ENCODE measurements at regions not wholly inside any gene's neighbourhood (a gene's known extent, or its start where the extent isn't known, plus 50 kb on each side); places are given as distances from the start of the nearest gene placed in this dataset.
"Not testable (repeated sequence)": the region's sequence is repeated elsewhere in the genome, so short reads cannot be mapped to it uniquely, and the experiment has no call there.

- no peak for DNase-seq
Measured at GRCh38 chr9:78676009-78676408, 379.1 kb downstream of the PSAT1 start.

DNA sequence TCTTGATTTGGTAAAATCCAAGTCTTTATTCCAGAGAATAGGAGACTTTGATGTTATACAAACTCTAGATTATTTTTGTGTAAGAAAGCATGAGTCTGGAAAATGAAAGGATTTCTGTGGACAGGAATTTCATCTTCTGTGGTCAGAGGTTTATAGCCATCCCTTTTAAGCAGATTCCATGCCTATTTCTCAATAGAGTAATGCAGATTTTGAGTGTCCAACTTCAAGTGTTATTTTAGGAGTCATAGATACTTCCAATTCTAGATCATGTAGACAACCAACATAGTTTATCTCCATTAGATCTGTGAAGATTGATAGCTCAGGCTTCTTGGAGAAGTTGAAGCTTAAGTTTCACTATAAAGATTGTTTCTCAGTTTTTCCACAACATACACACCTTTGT lies 379.7 kb downstream of the PSAT1 start:
- no peak for DNase-seq

DNA sequence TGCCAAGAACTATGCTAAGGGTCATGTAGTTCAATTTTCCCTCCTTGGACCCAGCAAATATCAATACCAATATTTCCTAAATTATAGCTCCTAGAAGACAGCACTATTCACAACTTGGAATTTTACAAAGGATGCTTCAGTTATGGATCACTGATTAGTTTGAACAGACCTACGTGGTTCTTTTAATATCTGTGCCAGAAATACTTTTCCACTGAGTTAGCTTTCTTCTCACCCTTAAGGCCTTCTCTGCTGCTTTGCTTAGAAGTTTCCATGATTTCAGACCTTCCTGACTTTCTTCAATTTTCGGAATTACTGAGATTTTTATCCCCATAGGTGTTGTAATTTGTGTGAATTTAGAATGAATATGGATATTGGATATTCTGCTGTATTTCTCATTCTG lies 380.4 kb downstream of the PSAT1 start:
- DNase-seq, result no peak

- DNase-seq, result no peak
Measured at GRCh38 chr9:78678877-78679276, 382.0 kb downstream of the PSAT1 start.

DNA sequence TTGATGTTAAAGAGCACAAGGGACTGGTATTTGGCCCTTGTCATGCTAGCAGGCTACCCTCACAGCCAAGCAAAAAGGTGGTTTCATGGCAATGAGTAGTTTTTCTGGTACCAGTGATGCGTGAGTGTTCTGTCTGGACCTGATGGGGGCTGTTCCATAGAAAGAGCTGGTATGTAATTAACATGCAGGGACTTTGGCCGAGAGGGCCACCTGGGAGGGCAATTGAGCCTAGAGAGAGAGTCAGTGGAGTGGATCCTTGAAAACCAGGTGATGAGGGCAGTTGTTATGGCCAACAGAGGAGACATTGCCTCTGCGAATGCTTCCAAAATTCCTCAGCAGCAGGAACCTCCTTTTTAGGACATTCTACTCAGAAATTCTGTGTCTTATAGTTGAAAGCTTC lies 383.3 kb downstream of the PSAT1 start:
- no peak for DNase-seq

DNA sequence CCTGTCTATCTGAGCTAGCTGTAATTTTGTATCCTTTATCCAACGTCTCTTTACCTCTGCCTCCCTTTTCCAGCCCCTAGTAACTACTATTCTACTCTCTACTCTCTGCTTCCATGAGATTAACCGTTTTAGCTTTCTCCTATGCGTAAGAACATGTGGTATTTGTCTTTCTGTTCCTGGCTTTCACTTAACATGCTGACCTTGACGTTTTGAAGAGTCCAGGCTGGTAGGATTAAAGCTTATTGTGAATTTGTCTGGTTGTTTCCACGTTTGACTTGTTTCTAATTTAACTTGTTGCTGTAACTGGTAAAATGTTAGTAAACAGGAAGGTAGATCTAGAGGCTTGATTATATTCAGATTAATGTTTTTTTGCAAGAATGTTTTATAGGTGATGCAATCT lies 385.3 kb downstream of the PSAT1 start:
- DNase-seq, result no peak

- DNase-seq, result no peak
Measured at GRCh38 chr9:78685471-78685870, 388.5 kb downstream of the PSAT1 start.

DNA sequence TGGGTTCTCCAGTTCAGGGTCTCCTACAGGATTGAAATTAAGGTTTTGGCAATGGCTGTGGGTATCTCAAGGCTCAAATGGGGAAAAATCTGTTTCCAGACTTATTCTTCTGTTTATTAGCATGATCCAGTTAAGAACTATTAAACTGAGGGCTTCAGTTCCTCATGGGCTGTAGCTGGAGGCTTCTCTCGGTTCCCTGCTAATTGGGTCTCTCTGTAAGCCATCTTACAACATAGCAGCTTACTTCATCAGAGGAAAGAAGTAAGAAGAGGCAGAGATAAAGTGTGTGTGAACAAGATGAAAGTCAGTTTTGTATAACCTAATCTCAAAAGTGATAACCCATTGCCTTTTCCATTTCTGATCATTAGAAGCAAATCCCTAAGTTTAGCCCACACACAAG lies 391.9 kb downstream of the PSAT1 start:
- no peak for DNase-seq

DNA sequence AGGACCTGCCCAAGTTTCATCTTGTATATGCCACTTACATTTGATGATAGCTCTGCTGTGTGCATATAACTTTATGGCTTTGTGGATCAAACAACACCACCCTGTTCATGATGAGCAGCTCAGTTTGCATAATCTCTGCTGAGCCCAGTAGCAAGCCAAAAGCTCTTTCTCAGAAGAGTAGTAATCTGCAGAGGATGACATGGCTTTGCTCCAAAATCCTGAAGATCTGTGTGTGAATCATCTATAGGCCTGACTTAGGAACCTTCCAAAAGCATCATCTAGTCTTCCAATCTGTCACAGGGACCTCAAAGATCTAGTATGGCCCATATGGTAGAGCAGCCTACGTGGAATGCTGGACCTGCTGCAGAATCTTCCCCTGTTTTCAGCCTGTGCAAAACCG lies 394.6 kb downstream of the PSAT1 start:
- DNase-seq, result no peak

DNA sequence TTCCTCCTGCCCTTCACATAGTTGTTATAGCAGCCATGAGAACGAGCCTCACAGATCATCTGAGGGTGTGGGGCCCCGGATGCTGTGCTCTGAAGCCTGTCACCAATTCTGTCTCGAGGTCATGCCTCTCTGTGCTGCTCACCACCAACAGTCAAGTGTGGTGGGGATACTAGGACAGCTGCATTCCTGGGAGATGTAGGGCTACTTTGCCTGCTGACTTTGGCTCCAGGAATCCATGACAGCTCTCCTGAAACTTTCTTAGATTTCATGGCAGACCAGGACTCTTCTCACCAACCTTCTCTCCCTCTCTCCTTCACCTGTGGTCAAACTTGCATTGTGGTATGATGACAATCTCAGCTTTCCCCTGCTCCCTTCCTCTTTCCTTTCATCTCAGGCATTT lies 395.9 kb downstream of the PSAT1 start:
- no peak for DNase-seq

DNA sequence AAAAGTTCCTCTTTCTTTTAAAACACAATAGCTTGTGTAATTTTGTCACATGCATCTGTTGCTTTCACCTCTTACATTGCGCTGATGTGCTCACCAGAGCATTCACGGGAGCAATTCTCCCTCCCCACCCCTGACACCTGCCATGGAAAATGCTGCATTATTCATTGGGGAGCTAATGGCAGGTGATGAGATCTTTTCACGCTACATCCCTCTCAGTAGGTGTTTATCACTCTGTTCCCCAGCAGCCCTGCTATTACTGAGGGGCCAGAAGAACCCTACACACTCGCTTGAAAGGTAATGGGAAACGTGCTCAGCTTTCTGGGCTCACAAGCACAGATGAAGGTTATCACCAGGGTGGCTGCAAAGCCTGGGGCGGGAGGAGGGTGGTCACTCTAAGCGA lies 398.0 kb downstream of the PSAT1 start:
- no peak for DNase-seq

DNA sequence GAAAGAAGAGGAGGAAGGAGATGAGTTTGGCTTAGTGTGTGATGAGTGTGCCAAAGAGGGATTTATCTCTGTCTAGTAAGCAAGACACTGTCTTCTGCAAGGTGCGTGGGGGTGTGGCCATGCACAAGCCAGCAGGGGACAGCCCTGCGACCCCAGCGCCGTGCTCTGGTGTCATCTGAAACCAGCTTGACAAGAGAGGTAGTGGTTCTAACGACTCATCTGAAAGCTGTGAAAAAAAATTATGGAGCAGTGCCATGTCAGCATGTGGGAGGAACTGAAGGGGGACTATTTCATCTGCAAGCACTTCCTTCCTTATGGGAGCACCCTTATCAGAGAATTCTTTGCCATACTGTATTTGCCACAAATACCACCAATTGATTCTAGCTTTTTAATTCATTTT lies 398.6 kb downstream of the PSAT1 start:
- no peak for DNase-seq

DNA sequence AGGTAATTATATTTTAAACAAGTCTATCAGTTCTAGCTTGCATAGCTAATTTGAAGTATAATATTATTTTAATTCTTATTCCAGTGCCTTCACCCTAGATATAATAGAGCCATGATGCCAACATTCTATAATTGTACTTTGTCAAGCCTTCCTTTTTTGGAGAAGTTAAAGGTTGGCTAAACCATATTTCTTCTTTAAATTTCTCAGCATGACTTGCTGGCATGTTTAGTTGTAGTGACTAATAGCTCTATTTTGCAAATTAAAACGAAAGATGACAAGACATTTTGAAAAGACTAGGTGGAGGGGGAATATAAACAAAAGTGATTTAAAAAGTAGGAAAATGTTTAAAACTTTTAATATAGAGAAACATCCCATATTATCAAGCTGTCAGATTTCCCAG lies 400.7 kb downstream of the PSAT1 start:
- DNase-seq, result no peak

GRCh38 chr9:78698371-78698770 lies 401.4 kb downstream of the PSAT1 start:
- DNase-seq, result no peak

GRCh38 chr9:78699217-78699616 lies 402.3 kb downstream of the PSAT1 start:
- not testable (repeated sequence) for DNase-seq

DNA sequence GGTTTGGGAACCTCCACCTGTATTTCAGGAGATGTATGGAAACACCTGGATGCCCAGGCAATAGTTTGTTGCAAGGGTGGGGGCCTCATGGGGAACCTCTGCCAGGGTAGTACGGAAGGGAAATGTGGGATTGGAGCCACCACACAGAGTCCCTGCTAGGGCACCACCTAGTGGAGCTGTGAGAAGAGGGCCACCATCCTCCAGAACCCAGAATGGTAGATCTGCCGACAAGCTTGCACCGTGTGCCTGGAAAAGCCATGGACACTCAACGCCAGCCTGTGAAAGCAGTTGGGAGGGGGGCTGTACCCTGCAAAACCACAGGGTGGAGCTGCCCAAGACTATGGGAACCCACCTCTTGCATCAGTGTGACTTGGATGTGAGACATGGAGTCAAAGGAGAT lies 407.2 kb downstream of the PSAT1 start:
- DNase-seq, result not testable (repeated sequence)

DNA sequence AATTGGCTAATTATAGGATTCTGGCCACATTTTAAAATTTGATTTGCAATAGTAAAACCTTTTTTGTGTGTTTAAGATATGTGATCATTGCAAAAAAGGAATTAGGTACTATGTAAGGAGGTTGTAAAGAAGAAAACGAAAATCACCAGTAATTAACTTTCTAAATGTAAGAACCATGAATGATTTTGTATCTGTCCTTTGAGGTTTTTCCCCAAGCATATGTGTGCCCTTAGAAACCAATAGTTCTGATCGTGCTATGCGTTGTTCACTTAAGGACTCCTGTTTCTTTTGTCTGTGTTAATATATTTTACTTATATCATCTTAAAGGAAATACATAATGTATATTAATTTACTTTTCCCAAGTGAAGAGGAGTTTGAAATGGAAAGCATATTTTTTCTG lies 410.2 kb downstream of the PSAT1 start:
- no peak for DNase-seq

GRCh38 chr9:78707481-78707991 lies 410.6 kb downstream of the PSAT1 start:
- DNase-seq, result no peak

DNA sequence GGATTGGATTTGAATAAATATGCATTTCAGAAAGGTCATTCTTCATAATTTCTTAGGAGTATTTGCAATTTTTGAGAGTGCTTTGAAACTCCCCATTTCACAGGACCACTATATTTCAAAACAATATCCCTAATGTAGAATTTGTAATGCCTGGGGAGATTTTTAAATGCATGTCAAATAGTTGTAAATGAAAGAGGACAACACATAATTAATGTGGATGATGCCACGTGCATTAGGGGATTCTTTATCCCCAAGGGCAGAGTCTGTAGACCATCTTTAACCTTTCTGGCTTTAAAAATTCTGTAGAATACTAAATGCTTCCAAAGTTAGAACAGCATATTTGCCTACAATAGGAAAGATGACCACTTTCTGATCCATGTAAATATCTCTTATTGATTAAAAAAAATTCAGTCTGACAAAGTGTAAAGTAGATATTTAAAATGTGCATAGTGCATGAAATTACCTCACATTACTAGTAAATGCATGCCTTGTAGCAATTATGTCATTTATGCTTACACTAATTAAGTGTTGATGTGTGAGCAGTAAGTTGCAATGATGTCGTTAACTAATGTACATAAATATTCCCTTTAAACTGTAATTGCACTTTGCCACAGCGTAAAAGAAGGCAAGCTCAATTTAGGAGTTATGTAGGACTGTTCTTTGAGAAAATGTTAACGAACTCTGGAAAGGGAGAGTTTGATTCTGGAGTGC lies 416.1 kb downstream of the PSAT1 start:
- DNase-seq, result no peak

DNA sequence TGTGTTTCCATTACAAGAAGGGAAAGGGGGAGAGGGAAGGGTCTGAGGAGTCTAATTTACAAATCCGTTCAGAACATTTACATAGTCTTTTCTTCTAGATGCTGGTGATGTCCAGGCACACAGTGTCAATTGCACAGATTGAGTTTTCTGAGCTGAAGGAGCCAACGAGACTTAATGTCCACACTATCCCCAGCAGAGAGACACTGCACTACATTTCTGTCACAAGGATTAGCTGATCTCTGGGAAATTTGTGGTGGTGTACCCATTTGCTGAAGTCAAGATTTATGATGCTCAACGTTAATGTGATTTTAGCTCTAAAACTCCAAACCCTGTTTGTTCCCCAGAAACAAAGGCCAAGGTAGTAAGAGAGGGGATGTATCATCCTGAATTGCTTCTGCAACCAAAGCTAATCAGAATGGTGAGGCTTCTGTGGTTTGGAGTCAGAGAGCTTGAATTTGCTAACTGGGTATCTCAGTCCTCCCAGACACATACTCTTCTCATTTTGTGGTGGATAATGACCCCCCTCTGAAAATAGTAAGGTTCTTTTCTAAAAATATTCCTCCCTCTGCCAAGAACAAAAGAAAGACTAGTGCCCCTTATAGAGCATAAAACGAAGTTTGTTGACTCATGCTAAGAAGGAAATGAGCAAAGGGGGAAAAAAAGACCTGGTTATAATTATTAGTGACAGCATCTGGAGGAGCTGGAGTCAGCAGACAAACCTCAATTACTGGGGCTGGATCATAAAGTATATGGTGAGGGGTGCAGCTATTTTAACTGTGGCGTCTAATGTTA lies 416.9 kb downstream of the PSAT1 start:
- no peak for DNase-seq

GRCh38 chr9:78714576-78714975 lies 417.7 kb downstream of the PSAT1 start:
- DNase-seq, result no peak

DNA sequence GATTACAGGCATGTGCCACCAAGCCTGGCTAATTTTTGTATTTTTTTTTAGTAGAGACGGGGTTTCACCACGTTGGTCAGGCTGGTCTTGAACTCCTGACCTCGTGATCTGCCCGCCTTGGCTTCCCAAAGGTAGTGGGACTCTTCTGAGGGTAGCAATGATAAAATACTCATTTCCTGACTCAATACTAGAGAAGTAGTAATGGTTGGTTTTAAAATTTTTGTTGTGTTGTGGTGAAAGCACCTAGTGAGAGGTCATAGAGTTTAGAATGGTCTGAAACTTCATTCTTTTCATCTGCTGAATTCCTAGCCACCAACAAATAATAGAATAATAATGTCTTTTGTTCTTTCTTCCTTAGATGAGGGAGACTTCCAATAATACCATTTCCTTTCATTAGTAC lies 422.1 kb downstream of the PSAT1 start:
- DNase-seq, result not testable (repeated sequence)

DNA sequence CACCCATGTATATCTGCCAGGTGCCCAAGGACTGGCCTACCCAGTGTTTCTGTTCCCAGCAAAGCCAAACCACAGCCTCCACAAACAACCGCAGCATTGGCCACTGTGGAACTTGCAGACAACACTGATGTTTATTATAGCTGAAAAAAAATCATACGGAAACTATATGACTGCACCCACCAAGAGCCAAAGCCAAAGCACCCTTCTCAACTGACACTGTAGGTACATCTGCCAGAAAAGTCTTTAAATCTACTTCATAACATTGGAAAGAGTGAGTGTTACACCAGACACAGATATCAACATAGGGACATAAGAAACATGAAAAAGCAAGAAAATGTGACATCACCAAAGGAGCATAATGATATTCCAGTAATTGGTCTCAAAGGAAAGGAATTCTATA lies 428.0 kb downstream of the PSAT1 start:
- no peak for DNase-seq

DNA sequence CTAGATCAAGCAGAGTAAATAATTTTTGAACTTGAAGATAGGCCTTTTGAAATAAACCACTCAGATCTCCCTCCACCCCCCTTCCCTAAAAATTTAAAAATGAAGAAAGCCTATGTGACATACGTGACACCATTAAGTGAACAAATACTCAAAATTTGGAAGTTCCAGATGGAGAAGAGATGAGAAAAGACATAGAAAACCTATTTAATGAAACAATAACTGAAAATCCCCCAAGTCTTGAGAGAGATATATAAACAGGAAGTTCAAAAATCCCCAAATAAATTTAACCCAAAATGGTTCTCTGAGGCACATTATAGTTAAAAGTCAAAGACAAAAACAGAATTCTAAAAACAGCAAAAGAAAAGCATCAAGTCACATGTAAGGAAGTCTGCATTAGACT lies 428.6 kb downstream of the PSAT1 start:
- no peak for DNase-seq

GRCh38 chr9:78745331-78745730 lies 448.4 kb downstream of the PSAT1 start:
- no peak for DNase-seq

Data from stimulated activated CD4-positive, alpha-beta T cell treated with anti-CD3 and anti-CD28 coated beads, Interleukin-1b, Interleukin-23, amount 100 ng/mL, for 48 hours (primary cell).